ENCODE measurements at regions not wholly inside any gene's neighbourhood (a gene's known extent, or its start where the extent isn't known, plus 50 kb on each side); places are given as distances from the start of the nearest gene placed in this dataset.

GRCh38 chr7:109073543-109073942, 503.9 kb downstream of the DNAJB9 start:
- TF ChIP-seq EZH2 (IDR thresholded peaks at IDR 0.05; ENCODE audit: low read length, missing control alignments) (no peak), CTCF (conservative IDR thresholded peaks at IDR 0.05 in 1 of 2, IDR thresholded peaks at IDR 0.05 in 1 of 2; ENCODE audit: low read depth in 1 of 2, low read length in 2 of 2) (no peak)
- DNase-seq (ENCODE audit: low read depth in 2 of 2) = no peak
- Histone ChIP-seq H4K20me1 (ENCODE audit: control insufficient read depth, extremely low read depth, insufficient read depth, low read length) (no peaks in the 10 kb centered on the region), H3K27me3 (ENCODE audit: control insufficient read depth, insufficient read depth, low read length) (no peaks in the 10 kb centered on the region), H3K27ac (ENCODE audit: insufficient read depth, low read length) (no peak overlapping the region), H3K4me1 (ENCODE audit: control insufficient read depth, extremely low read depth, insufficient read depth, low read length) (no peaks in the 10 kb centered on the region), H3K9ac (ENCODE audit: insufficient read depth, low read length) (no peak overlapping the region), H2AFZ (ENCODE audit: low read length) (no peak overlapping the region), H3K4me3 (replicated peaks in 1 of 4; ENCODE audit: control extremely low read depth in 1 of 4, insufficient read depth in 1 of 4, low read depth in 3 of 4, low read length in 4 of 4) (no peak overlapping the region), H3K4me2 (ENCODE audit: extremely low read depth, insufficient read depth, low read length) (no peak overlapping the region), H3K79me2 (ENCODE audit: control insufficient read depth, insufficient read depth, low read length) (no peaks in the 10 kb centered on the region), H3K9me3 (ENCODE audit: control insufficient read depth, insufficient read depth, low read depth, low read length) (no peaks in the 10 kb centered on the region), H3K36me3 (ENCODE audit: control insufficient read depth, insufficient read depth, low read length) (no peaks in the 10 kb centered on the region)

- no peak overlapping the region for H2AFZ ChIP-seq (ENCODE audit: low read length)
- TF ChIP-seq EZH2 (IDR thresholded peaks at IDR 0.05; ENCODE audit: low read length, missing control alignments) = no peak
- TF ChIP-seq CTCF (conservative IDR thresholded peaks at IDR 0.05 in 1 of 2, IDR thresholded peaks at IDR 0.05 in 1 of 2; ENCODE audit: low read depth in 1 of 2, low read length in 2 of 2) = no peak
- no peaks in the 10 kb centered on the region for H3K36me3 ChIP-seq (ENCODE audit: control insufficient read depth, insufficient read depth, low read length)
- no peak for DNase-seq (ENCODE audit: low read depth in 2 of 2)
- no peak overlapping the region for H3K4me3 ChIP-seq (replicated peaks in 1 of 4; ENCODE audit: control extremely low read depth in 1 of 4, insufficient read depth in 1 of 4, low read depth in 3 of 4, low read length in 4 of 4)
- no peaks in the 10 kb centered on the region for H3K27me3 ChIP-seq (ENCODE audit: control insufficient read depth, insufficient read depth, low read length)
- no peak overlapping the region for H3K9ac ChIP-seq (ENCODE audit: insufficient read depth, low read length)
- no peak overlapping the region for H3K27ac ChIP-seq (ENCODE audit: insufficient read depth, low read length)
- H4K20me1 ChIP-seq (ENCODE audit: control insufficient read depth, extremely low read depth, insufficient read depth, low read length) = no peaks in the 10 kb centered on the region
- H3K9me3 ChIP-seq (ENCODE audit: control insufficient read depth, insufficient read depth, low read depth, low read length) = no peaks in the 10 kb centered on the region
- no peaks in the 10 kb centered on the region for H3K4me1 ChIP-seq (ENCODE audit: control insufficient read depth, extremely low read depth, insufficient read depth, low read length)
- no peak overlapping the region for H3K4me2 ChIP-seq (ENCODE audit: extremely low read depth, insufficient read depth, low read length)
- no peaks in the 10 kb centered on the region for H3K79me2 ChIP-seq (ENCODE audit: control insufficient read depth, insufficient read depth, low read length)
Observed at GRCh38 chr7:109076396-109076972, 506.8 kb downstream of the DNAJB9 start.

- H3K4me1 ChIP-seq (ENCODE audit: control insufficient read depth, extremely low read depth, insufficient read depth, low read length) = no peaks in the 10 kb centered on the region
- no peaks in the 10 kb centered on the region for H3K27me3 ChIP-seq (ENCODE audit: control insufficient read depth, insufficient read depth, low read length)
- TF ChIP-seq EZH2 (IDR thresholded peaks at IDR 0.05; ENCODE audit: low read length, missing control alignments) = no peak
- TF ChIP-seq CTCF (conservative IDR thresholded peaks at IDR 0.05 in 1 of 2, IDR thresholded peaks at IDR 0.05 in 1 of 2; ENCODE audit: low read depth in 1 of 2, low read length in 2 of 2) = no peak
- no peaks in the 10 kb centered on the region for H4K20me1 ChIP-seq (ENCODE audit: control insufficient read depth, extremely low read depth, insufficient read depth, low read length)
- H2AFZ ChIP-seq (ENCODE audit: low read length) = no peak overlapping the region
- H3K79me2 ChIP-seq (ENCODE audit: control insufficient read depth, insufficient read depth, low read length) = no peaks in the 10 kb centered on the region
- H3K27ac ChIP-seq (ENCODE audit: insufficient read depth, low read length) = no peak overlapping the region
- H3K4me2 ChIP-seq (ENCODE audit: extremely low read depth, insufficient read depth, low read length) = no peak overlapping the region
- H3K9ac ChIP-seq (ENCODE audit: insufficient read depth, low read length) = no peak overlapping the region
- no peak for DNase-seq (ENCODE audit: low read depth in 2 of 2)
- no peak overlapping the region for H3K4me3 ChIP-seq (replicated peaks in 1 of 4; ENCODE audit: control extremely low read depth in 1 of 4, insufficient read depth in 1 of 4, low read depth in 3 of 4, low read length in 4 of 4)
- H3K9me3 ChIP-seq (ENCODE audit: control insufficient read depth, insufficient read depth, low read depth, low read length) = no peaks in the 10 kb centered on the region
- H3K36me3 ChIP-seq (ENCODE audit: control insufficient read depth, insufficient read depth, low read length) = no peaks in the 10 kb centered on the region
Observed at GRCh38 chr7:109091042-109091441, 521.4 kb downstream of the DNAJB9 start.

Measured in fibroblast of lung (primary cell).